ENCODE measurements at regions not wholly inside any gene's neighbourhood (a gene's known extent, or its start where the extent isn't known, plus 50 kb on each side); places are given as distances from the start of the nearest gene placed in this dataset.
A peak's percentile ranks its signal among the peaks of the same experiment; 100 is the strongest.

DNA sequence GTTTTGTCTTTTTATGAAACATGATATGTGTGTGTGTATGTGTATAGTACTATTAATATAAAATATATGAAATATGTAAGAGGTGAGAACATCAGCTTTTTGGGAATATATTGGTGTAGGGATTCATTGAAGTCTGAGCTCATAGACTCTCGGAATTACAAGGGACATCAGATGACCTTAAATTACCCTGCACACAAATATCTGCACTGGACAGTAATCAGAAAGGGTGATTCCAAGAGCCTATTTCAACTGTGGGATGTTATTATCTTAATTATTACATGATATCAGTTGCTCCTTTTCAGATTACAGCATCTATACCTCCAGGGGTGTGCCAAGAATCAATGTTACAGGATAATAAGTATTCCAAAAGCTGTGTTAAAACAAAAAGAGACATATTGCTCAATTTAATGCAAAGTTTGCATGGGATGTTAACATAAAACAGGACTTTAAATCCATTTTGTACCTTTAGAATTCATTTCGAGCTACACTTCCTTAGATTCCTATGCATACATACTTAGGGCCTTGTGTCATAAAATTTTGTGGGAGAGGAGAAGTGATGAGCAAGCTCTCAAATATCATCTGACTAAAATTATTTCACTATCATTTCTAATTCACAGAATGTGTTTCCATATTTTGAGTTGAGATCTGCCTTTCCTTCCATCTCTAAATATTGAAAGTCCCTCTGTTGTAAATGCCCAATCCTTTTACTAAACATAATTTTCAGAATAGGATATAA is 365.2 kb downstream of the BRINP1 start:
- DNase-seq (ENCODE audit: low spot score), result no peak

DNA sequence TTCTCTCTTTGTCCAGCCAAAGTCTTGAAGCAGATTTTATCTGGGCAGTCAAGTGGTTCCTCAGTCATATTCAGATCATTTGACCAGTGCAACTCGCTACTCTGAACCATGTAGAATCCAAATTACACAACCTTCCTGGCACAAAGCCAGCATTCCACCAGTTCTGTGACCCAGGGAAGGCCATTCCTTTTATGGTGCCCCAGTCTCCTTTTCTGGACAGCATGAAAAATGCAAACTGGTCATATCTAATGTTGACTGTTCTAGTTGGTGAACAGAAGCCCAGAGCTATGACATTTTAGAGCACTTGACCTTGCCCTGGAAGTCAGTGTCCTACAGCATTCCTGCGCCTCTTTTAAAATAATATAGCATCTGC is 364.6 kb downstream of the BRINP1 start:
- peak; percentile 49 for DNase-seq (ENCODE audit: low spot score)

DNA sequence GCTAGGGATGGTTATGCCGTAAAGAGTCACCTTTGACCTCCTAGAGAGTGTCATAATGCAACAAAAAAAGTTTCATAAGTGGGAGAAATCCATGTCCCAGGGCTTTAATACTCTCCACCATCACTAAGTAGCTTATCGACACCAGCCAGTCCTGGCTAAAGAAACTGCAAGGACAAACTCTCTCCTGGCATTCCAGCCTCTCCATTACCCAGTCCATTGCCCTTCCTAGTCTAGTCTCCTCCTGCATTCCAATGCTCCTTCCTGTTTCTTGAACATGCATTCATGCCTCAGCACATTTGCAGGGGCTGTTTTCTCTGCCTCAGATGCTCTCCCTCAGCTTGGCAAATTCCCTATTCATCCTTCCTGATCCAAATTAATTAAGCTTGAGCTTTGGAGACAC is 364.1 kb downstream of the BRINP1 start:
- no peak for DNase-seq (ENCODE audit: low spot score)

DNA sequence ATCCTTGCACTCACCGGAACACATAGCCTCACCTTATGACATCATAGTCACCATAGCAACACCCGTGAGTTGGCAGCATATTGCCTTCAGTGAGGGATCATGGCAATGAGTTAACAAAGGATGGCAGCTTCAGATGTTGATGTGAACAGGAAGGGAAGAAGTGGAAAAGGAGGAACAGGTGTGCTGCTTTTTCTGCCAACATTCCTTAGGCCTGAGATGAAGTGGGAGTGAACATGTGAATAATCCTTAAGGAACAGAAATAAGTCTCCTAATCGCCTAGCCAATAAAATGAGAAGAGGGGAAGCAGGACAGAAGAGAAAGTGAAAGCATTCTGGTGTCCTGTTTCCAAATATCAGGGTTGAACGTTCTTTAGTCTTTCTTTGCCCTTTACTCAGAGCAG is 360.0 kb downstream of the BRINP1 start:
- no peak for DNase-seq (ENCODE audit: low spot score)

DNA sequence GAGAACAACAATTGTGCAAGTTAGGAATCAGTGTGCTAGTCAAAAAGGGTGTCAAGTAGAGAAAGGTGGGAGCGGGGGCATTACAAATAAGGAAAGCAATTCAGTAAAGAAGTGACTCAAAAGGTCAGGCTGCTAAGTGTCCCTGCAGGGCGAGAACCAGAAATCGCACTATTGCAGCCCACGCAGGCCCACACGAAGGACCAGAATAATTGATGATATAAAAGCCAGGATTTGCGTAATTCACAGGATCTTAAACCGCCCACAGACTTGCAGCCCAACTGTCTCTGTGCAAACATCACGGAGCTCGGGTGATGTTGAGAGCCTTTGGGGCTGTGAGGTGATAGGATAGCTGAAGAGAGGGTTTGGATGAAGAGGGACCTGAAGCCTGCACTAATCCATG is 349.0 kb downstream of the BRINP1 start:
- DNase-seq (ENCODE audit: low spot score), result no peak

DNA sequence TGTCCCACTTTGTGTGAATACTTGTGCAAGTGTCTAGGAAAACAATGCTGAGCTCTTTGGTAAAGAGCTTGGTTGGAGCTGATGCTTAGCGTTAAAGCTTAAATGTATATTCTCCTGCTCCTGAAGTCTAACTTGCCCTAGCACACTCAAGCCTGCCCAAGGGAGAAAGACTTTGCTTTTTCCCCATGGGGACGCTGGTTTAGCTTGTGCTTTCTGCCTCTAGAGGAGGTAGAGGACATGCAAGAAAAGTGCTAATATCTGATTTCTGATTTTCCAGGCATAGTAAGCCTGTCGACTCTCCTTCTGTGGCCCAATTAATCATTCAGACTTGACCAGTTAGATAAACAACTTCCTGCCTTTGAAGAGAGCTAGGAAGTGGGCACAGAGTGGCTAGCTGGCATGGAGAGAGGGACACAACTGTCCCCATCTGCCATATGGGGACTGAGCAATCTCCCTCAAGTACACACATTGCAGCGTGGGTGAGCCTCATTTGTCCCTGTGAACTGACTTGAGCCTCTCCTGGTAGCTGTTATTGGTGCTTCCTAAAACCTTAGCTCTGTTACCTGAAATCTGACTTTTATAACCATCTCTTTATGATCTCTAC is 348.4 kb downstream of the BRINP1 start:
- DNase-seq (ENCODE audit: low spot score), result no peak

DNA sequence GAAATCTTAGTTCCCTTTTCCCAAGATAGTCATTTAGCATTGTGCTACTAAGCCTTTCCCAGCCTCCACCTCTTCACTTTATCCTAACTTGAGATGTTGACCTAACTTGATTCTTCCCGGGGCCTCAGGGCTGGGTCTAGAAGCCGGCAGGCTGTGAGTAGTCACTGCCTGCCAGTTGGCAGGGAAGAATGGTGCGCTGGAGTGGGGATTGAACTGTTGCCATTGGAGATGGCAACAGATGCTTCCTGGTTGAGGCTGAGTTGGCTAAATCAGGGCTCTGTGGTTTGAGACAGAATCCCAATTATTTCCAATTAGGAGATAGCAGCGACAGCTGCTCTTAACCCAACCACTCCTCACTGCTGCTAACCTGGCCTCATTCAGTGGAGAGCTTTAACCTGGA is 343.1 kb downstream of the BRINP1 start:
- no peak for DNase-seq (ENCODE audit: low spot score)

DNA sequence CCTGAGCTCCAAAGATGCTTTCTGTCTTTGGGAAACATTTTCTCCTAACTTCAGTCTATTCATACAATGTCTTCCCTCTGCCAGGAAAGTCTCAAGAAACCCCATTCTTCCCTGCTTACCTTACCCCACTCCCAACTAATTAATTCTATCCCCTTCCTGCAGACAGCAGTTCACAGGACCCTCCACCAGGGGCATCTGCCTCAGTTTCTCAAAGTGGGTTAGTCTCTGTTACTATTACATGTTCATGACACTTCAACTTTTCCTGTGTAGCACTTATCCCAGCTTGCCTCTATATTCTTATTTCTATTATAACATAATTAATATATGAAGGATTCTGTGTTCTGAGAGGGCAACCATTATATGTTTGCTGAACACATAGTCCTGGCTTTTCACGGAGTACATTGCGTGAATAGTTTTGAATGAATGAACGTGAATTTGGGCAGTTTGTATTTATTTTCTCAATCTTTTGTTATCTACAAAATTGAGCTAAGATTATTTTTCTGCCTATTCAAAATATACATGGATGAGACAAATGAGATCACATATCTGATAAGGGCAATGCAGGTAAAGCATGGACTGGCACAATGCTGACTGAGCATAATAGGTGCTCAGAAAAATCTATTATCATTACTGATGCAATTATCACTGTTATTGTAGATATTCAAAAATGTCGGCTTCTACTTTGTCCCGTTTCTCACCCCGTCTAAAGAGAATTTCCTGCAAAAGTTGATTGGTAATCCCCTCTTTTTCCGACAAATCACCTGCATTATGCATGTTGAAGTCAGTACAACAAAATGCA is 341.1 kb downstream of the BRINP1 start:
- no peak for DNase-seq (ENCODE audit: low spot score)

DNA sequence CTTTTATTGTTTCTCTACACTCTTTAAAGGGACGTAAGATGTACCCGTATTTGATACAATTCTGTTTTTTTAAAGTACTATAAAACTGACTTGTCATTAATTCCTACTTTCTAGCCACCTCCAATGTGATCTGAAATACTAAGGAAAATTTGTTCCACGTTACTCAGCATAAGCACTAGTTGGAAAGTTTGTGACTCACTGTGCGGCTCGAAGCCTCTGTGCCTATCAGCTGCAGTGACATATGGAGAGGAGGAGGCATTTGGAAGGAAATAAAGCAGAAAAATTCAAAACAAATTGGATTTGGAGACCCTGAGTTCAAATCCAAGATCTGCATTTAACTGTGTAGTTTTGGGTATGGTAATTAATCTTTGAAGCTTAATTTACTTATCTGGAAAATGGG is 339.3 kb downstream of the BRINP1 start:
- no peak for DNase-seq (ENCODE audit: low spot score)

DNA sequence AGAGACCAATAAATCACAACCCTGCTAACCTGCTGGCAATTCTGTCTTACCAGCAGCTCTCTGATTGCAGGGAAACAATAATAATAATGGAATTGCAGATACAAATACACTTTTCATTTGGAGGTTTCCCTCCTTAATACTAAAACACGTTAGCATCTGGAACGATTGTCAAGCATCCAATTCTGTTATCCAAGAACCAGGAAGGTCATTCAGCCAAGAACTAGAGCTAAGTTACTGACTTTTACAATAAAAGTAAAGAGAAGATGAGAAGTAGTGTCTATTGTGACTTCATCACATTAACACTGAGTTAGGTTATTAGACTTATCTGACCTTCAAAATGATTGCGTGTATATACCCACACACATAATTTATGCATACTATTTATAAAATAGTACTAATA is 335.6 kb downstream of the BRINP1 start:
- no peak for DNase-seq (ENCODE audit: low spot score)

DNA sequence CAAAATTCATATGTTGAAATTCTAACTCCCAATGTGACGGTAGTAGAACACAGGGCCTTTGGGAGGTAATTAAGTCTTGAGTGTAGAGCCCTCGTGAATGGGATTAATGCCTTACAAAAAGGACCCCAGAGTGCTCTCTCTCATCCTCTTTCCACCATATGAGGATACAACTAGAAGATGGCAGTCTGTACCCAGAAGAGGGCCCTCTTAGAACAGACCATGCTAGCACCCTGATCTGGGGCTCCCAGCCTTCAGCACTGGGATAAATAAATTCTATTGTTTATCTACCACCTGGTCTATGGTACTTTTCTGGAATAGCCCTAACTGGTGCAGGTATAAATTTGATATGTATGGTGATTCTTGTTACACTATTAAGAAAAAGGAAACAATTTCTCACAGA is 332.3 kb downstream of the BRINP1 start:
- DNase-seq (ENCODE audit: low spot score), result no peak

DNA sequence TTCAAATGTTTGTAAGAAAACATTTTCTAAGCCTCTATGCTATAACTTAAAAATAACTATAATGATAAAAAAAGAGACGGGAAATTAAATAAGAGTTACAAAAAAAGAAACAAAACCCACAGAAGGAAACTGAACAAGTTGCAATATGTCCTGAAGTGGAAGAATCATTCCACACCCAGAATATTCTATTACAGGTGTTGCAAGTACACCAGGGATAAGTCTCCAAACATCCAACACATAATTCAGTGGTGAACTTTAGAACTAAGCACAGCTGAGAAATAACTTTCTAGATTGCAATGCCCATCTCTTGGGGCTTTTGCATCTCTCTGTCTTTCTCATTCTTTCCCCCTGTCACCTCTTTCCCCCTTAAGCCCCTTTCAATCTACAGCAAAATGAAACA is 325.2 kb downstream of the BRINP1 start:
- DNase-seq (ENCODE audit: low spot score), result no peak

DNA sequence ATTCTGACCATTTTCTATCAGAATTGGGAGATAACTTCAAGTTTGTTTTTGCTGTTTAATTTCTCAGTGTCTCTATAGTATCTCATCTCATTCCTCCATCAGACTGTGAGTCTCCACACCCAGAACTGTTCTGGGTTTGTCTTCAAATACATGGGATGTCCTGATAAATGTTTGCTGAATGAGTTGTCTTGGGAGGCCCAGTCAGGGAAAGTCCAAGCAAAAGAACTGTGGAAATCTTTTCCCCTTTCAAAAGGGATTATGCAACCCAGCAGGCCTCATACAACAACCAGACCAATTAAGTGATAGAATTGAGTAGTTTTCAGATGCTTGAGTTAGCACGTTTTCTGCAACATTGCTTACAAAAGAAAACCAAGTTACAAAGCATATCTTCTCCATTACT is 324.4 kb downstream of the BRINP1 start:
- peak; percentile 11 for DNase-seq (ENCODE audit: low spot score)

DNA sequence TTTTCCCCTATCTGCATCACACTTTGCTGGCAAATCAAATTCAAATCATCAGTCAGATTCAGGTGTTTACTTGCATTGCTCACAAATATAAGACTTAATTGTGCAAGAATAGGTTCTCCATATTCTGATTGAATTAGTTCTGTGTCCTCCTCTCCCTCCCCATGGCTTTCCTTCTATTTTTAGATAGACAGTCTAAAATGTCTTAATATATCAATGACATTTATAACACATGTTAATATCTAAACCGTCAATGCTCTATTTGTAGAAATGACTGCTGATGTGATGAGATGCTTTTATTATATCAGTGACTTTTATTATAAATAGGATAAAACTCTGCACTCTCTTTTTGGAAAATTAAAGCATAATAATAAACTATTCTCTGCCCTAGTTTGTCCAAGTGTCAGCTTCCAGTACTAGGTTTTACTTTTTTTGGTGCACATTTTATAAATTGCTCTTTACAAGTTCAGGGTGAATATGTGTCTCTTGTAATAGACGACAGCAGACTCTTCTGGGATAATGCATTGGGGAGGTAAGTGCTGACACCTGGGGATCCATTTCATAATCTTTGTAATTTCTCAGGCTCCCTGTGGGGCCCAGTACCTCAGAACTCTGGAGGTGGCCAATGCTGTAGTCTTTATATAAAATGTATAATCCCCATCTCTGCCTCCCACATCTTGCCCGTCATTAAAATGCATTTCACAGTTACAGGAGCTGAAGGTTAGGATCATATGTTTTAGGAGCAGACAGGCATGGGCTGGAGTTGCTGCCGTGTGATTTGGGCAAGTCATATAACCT is 321.5 kb downstream of the BRINP1 start:
- DNase-seq (ENCODE audit: low spot score), result no peak

DNA sequence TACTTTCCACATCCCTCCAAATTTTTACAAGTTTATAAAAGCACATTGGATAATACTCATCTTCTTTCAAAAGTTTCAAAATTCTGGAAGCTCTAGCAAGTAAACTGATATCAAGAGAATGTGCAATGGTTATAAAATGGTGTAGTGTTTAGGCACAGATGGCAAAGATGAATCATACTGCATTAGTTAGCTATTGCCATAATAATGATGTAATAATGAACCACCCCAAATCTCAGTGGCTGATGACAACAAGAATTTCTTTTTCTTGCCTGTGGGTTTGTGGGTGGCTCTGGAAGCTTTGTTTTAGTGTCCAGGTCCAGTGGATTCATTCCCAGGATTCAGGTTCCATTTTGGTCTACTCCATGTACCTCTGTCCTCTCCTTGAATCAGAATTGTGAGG is 319.0 kb downstream of the BRINP1 start:
- no peak for DNase-seq (ENCODE audit: low spot score)

DNA sequence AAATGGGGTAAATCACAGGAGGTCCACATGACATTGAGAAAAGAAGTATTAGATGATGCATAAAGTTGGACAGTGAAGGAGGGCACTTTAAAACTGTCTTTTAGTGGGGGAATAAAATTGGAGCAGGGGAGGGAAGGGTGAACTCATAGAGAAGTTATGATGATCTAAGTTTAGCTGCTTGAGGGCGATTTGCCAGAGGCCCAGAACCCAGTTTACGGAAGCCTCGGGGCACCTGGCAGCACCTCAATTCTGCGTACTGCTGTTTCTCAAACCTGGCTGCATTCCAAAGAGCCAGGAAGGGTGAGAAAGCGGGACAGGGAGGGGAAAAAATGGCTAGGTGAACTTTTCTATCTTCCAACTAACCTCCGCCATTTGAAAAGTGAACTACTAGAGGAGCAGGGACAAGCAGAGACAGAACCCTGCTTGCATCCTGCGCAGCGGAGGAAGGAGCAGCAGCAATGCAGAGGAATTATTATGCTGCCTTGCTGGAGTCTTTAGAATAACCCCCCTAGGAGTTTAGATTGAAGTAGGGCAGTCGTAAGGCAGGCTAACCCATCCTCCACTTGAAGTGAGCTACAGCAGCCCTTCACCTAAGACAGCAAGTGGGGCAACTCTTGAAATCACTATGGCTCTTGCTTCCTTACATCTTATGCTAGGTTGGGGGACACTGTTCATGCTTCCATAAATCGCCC is 316.8 kb downstream of the BRINP1 start:
- no peak for DNase-seq (ENCODE audit: low spot score)

DNA sequence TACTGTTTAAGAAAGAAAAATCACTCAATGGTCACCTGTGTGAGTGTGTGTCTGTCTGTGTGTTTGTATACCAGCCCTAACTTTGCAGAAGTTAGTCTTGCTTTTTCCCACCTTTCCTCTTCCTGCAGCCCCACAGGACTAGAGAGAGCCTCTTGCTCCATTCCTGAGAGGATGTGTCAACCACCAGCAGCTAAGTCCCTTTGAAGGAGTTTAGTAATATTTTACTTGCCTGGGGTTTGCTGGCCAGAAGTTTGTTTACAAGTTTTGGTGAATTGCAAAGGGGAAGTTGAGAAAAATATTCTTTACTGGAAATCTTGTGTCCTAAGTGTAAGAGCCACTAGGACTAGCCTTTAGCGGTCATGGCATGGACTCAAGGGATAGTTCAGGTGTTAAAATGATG is 316.2 kb downstream of the BRINP1 start:
- DNase-seq (ENCODE audit: low spot score), result no peak

DNA sequence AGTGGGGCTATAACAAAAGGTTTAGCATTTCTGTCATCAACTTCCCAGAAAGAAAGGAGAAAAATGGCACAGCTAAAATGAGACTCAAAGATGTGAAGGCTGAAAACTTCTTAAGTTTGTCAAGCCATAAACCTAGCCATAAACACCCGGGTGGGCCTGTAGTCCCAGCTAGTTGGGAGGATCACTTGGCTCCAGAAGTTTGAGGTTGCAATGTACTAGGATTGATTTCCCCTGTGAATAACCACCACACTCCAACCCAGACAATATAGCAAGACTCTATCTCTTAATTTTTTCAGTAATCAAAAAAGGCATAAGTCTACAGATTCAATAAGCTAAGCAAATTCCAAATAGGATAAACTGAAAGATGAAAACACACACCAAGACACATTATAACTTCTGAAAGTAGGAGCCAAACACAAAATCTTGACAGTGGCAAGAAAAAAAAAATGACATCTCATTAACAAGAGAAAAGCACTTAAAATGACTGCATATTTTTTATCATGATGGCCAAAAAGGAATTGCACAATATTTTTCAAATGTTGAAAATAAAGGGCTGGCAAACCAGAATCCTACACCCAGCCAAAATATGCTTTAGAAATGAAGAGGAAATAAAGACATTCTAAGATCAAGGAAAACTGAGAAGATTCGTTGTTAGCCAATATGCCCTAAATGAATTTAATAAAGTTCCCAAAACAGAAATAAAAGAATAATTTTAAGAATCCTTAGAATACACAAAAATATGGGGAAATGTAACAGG is 308.4 kb downstream of the BRINP1 start:
- no peak for DNase-seq (ENCODE audit: low spot score)

DNA sequence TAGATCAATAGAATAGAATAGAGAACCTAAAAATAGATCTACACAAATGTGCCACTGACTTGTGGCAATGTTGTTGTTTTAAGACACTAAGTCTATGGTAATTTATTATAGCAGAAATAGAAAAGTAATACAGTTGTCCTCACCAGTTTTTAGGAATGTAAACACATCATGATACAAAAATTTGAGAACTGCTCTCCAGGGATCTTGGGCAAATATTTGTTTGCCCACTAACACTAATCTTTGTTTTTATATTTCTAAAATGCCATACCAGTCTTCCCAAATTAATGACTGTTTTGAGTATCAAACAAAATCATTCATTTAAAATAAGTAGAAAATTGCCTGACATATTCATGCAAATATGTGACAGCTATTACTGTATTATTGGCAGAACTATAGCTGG is 297.6 kb downstream of the BRINP1 start:
- DNase-seq (ENCODE audit: low spot score), result no peak

DNA sequence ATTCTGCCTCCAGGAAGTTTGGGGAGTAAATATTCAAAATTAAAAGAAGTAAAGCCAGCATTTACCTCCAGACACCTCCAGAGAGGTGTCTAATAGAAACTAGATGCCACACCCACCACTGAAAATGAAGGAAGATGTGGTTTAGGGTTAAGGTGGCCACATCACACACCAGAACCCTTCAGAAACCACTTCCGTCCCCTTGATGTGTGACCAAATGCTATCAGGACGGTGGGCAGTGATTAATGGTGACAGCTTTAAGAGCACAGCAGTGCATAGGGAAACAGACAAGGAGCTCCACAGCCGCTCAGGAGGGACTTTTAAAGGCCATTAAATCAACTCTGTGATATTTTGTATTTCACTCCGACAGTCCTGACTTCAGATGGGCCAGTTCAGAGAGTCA is 295.2 kb downstream of the BRINP1 start:
- no peak for DNase-seq (ENCODE audit: low spot score)

DNA sequence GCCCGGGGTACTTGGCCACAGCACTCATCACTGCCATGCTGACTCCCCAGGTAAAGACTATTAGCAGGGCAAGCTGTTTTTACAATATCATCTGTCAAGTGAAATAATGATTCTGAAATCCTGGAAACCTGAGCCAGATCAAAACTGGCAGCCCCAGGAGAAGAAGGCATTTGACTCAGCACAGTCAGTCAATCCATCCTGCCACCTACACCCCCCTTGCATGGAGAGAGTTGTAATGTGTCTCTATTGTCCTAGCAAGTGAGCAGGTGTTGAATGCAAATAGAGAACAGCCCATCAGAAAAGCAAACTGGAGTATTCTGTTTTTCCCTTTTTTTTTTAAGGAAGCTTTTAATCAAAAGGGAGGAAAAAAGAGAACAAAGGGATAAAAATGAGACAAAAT is 291.2 kb downstream of the BRINP1 start:
- no peak for DNase-seq (ENCODE audit: low spot score)

Data from umbilical cord (tissue), 1 donor.